ENCODE measurements at regions not wholly inside any gene's neighbourhood (a gene's known extent, or its start where the extent isn't known, plus 50 kb on each side); places are given as distances from the start of the nearest gene placed in this dataset.

- no peak for TF ChIP-seq ATF2 (IDR thresholded peaks at IDR 0.05; ENCODE audit: low read length)
- TF ChIP-seq POLR2A (IDR thresholded peaks at IDR 0.05; ENCODE audit: control extremely low read depth in 1 of 2, low read depth in 2 of 2, low read length in 2 of 2), result no peak
- TF ChIP-seq CTBP2 (IDR thresholded peaks at IDR 0.05; ENCODE audit: borderline replicate concordance, insufficient read depth, insufficient read length, low read length), result no peak
- TF ChIP-seq RFX5 (IDR thresholded peaks at IDR 0.05; ENCODE audit: borderline replicate concordance, low read depth, low read length), result no peak
These were observed 124.4 kb downstream of the MYCN start (continued) for GRCh38 chr2:16064745-16065144.

All from H1 (cell line).